ENCODE measurements at regions not wholly inside any gene's neighbourhood (a gene's known extent, or its start where the extent isn't known, plus 50 kb on each side); places are given as distances from the start of the nearest gene placed in this dataset.

DNA sequence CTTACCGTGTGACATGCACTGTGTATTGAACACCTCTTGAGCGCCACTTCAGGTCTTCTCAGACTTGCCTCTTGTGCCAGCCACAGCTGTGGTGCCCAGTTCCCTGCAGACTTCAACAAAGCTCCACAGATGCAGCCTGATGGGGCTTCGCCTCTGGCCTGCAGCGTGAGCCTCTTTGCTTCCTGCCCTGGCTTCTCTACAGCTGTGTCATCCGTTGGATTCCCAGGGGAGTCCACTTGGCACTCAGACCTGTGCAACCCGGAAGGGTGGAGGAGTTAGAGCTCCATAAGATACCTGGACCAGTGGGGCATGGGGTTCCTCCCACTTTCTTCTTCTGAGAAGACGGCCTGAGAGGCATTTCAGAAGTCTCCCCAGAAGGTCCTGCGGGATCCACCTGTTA is 57.7 kb upstream of the BNIP2 start:
- TF ChIP-seq, protein P1, sequence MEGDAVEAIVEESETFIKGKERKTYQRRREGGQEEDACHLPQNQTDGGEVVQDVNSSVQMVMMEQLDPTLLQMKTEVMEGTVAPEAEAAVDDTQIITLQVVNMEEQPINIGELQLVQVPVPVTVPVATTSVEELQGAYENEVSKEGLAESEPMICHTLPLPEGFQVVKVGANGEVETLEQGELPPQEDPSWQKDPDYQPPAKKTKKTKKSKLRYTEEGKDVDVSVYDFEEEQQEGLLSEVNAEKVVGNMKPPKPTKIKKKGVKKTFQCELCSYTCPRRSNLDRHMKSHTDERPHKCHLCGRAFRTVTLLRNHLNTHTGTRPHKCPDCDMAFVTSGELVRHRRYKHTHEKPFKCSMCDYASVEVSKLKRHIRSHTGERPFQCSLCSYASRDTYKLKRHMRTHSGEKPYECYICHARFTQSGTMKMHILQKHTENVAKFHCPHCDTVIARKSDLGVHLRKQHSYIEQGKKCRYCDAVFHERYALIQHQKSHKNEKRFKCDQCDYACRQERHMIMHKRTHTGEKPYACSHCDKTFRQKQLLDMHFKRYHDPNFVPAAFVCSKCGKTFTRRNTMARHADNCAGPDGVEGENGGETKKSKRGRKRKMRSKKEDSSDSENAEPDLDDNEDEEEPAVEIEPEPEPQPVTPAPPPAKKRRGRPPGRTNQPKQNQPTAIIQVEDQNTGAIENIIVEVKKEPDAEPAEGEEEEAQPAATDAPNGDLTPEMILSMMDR (IDR thresholded peaks at IDR 0.05) = no peak
- no peak for TF ChIP-seq POLR2A (IDR thresholded peaks at IDR 0.05)
